HG02884 (cell line): ENCODE measurements at regions not wholly inside any gene's neighbourhood (a gene's known extent, or its start where the extent isn't known, plus 50 kb on each side); places are given as distances from the start of the nearest gene placed in this dataset.
"Not testable (repeated sequence)": the region's sequence is repeated elsewhere in the genome, so short reads cannot be mapped to it uniquely, and the experiment has no call there.

Experiments used
- ATAC-seq: cut with Tn5 transposase; IDR thresholded peaks from one replicate; pipeline ENCODE4 v1.9.1; 2021; ENCODE audit warnings: mild to moderate bottlenecking, moderate library complexity; ENCODE audit not compliant: unreplicated experiment

DNA sequence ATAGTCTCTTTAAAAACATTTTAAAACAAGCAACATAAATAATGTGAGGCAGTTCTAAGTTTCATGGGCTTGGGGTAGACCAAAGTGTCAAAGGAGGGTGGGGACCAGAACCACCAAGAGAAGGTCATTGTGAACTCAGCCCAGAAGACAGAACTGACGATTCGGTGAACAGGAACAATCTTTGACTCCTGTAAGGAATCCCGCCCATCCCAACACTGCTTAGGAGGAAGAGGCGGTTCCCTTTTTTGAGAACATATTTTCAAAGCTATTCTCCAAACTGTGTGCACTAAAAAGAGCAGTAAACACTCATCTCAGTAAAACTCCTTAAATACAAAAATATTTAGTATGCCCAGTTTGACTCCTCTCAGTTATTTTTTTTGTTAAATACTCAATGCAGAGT, 176.5 kb upstream of the TLE4 start:
- no peak for ATAC-seq

DNA sequence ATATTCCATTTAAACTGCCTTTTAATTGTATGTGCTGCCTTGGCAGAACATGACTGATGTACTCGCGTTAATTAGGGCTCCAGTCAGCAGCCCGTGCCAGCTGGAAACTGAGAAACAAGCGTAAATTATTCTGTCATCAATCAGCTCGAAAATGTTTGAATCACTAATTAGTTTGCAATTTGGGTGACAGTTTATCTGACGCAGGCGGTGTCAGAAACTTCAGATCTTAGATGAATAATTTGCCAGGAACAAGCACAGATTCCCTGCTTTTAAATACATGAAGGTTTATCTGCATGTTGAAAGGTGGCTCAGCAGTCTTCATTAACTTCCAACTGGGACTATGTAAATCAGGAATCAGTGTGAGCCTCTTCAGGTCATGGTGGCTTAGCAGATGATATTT, 176.0 kb upstream of the TLE4 start:
- no peak for ATAC-seq

GRCh38 chr9:79396168-79396567, 175.6 kb upstream of the TLE4 start:
- ATAC-seq = no peak

- no peak for ATAC-seq
Measured at GRCh38 chr9:79403495-79403894, 168.3 kb upstream of the TLE4 start.

DNA sequence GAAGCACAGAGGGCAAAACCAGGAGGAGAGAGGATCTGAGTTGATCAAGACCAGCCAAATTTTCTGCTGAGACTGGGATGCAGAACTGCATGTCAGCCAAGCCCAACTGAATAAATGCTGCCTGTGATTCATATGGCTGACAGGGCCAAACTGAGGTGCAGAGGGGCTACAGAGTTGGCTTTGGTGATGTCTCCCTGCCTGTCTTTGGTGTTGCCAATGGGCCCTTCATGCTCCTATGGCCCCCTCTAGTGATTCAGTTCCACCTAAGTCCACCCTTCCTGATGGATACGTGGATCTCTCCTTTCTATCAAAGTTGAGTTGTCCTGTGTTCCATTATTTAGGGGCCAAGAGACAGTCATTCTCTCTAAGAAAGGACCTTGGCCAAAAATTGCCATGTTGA, 163.6 kb upstream of the TLE4 start:
- no peak for ATAC-seq

GRCh38 chr9:79408617-79409016, 163.1 kb upstream of the TLE4 start:
- ATAC-seq = peak; percentile 75

DNA sequence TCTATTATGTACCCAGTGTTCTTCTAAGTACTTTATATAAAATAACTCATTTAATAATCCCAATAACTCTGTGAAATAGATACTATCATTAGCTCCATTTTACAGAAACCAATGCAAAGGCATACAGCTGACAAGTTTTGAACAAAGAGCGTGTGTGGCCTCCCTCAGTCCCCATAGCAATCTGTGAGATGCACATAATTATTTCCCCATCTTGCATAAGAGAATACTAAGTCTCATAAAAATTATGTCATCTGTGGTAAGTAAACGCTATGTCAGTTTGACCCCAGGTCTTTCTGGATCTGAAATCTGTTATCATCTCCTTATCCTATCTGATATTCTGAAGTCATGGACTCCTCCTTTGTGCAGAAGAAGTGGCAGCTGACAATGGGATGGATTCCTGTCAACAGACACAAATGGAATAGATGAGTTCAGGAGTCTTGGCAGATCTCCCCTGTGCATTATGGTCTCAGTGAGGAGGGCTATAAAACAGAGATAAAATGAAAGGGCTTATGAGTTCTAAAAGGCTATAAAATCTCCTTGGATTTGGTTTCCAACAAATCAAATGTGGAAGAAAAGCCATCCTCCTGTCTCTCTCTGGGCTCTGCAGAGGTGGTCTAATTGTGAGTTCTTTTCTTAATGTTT, 162.5 kb upstream of the TLE4 start:
- no peak for ATAC-seq

GRCh38 chr9:79425840-79426239, 145.9 kb upstream of the TLE4 start:
- no peak for ATAC-seq

DNA sequence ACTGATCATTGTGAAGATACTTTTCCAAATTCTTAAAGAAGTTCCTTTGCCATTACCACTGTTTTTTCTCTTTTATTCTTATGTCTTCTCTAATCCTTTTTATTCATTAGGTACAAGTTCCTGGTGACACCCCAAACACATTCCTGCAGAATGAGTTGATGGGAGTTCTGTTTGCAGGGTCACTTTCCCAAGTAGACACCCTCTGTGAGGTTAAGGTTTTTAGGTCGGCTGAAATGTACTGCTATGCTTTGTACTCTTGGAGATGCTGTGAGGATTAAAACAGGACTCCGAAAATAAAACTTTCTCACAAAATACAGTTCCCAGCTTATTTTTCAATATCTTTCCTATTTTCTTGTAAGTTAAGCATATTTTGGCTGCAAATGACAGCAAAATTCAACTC, 143.3 kb upstream of the TLE4 start:
- ATAC-seq = no peak

DNA sequence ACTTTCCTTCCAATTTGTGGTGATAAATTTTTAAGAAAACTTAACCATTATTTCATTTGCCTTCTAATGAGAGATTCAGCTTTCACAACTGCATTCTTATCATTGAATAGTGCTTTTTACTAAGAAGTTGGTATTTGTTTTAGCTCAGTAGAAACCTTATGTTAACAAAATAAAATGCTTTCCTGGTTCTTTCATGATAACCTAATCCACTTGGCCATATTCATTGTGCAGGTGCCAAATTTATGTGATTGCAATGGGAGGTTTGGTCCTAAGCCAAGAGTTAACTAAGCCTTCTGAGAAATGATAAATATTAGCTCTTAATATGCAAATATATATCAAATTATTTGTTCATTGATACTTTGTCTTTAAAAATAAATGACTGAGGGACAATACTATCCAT, 141.1 kb upstream of the TLE4 start:
- no peak for ATAC-seq

GRCh38 chr9:79431019-79431679, 140.6 kb upstream of the TLE4 start:
- no peak for ATAC-seq

- no peak for ATAC-seq
Measured at GRCh38 chr9:79432485-79432884, 139.3 kb upstream of the TLE4 start.

DNA sequence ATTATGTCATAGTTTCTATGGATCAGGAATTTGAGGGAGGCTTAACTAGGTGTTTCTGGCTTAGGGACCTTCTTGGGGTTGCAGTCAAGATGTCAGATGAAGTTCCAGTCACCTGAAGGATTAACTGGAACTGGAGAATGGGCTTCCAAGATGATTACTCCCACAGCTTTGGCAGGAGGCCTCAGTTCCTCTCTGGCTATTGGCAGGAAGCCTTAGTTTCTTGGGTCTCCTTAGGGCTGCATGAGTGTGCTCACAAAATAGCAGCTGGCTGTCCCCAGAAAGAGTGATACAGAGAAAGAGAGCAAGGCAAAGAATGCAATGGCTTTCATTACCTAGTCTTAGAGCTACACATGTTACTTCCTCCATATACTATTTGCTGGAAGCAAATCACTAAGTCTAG, 138.1 kb upstream of the TLE4 start:
- ATAC-seq = no peak

GRCh38 chr9:79439221-79439620, 132.5 kb upstream of the TLE4 start:
- ATAC-seq = not testable (repeated sequence)

DNA sequence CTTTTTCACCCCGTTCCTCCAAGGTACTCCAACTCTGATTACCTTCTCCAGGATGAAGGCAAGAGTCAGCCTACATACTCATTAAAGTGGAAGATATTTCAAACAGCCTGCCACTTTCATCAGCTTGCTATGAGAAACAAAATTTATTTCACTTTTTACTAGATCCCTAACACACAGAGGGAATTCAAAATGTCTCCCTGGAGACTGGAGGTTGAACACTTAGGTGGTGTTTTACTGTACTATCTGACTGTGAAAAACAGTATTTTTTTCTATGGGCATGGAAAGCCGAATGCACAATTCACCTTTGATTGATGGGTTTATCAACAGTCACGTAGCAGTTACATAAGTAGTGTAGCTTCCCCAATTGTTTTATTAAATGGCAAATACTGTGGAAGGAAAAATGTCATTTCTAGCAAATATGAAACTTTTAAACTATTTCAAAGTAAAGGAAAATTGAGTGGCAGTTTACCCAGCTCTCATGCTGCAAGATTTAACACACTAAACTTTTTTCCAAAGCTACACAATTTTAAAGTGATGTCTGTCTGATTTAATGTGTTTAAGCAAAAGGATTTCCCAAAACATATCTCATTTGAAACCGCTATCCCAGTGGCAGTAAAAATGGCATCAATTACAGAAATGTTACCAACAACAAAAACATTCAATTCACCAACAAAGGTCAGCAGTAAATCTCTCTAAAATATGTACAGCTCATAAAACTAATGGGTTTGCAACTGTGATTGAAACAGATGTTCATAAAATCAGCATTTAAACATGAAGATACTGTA, 125.0 kb upstream of the TLE4 start:
- no peak for ATAC-seq

DNA sequence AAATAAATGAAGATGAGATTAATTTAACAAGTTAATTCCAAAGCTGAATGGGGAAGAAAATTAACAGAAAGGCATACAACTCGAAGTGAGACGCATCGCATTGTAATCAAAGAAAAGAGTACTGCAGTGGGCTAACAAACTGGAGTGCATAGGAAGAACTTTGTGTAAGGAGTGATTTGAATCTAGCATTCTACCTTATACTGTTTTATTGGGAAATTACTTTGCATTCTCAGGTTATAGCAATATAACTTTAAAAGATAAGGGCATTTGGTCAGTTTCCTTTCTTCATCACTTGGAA, 124.5 kb upstream of the TLE4 start:
- ATAC-seq = no peak

DNA sequence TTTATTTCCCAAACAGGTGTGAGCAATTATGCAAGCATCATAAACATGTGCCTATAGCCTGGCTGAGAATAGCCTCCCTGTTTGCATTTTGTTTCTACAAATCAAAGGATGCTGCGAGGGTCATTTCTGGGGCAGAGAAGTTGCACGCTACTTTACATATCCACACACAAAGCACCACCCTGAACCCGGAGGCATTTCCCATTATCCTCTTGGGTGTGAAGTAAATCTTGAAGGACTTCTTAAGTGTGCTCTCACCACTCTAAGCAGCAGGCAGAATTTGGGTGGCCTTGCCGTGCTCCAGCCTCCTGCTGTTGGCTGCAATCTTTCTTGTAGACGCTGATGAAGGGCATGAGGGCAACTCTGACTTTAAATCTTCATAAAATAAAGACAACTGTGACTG, 124.0 kb upstream of the TLE4 start:
- no peak for ATAC-seq

DNA sequence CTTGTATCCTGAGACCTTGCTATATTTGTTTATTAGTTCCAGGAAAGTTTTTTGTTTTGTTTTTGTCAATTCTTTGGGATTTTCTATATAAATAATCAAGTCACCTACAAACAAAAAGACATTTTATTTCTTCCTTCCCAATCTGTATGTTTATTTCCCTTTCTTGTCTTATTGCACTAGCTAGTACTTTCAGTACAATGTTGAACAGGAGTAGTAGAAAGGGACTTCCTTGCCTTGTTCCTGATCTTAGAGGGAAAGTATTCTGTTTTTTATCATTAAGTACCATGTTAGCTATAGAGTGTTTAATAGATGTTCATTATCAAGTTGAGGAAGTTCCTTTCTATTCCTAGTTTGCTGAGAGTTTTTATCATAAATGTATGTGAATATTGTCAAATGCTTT, 119.5 kb upstream of the TLE4 start:
- no peak for ATAC-seq

GRCh38 chr9:79461712-79462111, 110.1 kb upstream of the TLE4 start:
- ATAC-seq = no peak

- no peak for ATAC-seq
Measured at GRCh38 chr9:79465156-79465555, 106.6 kb upstream of the TLE4 start.

DNA sequence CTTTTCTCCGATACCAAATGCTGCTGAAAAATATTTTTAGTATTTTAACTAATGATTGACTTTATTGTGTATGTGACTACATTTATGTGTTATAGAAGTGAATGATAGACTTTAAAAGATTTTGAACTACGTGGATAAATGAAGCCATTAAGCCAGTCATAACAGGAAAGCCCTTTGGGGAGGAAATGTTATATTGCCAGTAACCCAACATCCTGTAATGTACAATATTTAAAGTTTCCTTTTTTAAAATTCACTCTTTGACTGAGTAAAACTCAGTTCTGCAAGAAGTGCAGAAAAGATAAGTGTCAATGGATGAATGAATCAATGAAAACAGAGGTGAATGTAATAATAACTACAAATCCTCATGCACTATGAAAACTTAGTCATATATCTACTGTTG, 102.6 kb upstream of the TLE4 start:
- no peak for ATAC-seq

DNA sequence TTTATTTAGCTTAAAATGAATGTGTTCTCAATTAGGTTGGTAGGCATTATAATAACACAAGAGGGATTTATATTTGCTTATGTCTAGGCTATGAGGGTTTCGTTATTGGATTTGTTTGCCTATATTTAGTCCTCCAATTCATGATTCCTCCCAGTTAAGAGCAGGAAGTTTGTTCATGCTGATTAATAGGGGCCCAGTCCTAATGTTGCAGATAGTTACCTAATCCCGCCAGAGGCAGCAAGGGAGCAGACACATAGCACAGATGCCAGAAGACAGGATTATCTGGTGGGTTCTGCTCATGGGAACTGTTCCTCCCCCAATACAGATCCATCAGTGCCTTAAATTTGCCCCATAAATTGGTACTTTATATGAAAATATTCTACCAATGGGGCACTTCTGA, 100.8 kb upstream of the TLE4 start:
- no peak for ATAC-seq
